ENCODE measurements at regions not wholly inside any gene's neighbourhood (a gene's known extent, or its start where the extent isn't known, plus 50 kb on each side); places are given as distances from the start of the nearest gene placed in this dataset.
"Not testable (repeated sequence)": the region's sequence is repeated elsewhere in the genome, so short reads cannot be mapped to it uniquely, and the experiment has no call there.

GRCh38 chr21:8398870-8399437, 2122.4 kb upstream of the TPTE start:
- not testable (repeated sequence) for TF ChIP-seq CTCF (conservative IDR thresholded peaks at IDR 0.05); EZH2 (IDR thresholded peaks at IDR 0.05; ENCODE audit: low read depth)
